ENCODE measurements at regions not wholly inside any gene's neighbourhood (a gene's known extent, or its start where the extent isn't known, plus 50 kb on each side); places are given as distances from the start of the nearest gene placed in this dataset.
"Not testable (repeated sequence)": the region's sequence is repeated elsewhere in the genome, so short reads cannot be mapped to it uniquely, and the experiment has no call there.

- not testable (repeated sequence) for DNase-seq (ENCODE audit: low read depth)
Observed at GRCh38 chr13:21261487-21262216, 85.2 kb downstream of the MRPL57 start.

DNA sequence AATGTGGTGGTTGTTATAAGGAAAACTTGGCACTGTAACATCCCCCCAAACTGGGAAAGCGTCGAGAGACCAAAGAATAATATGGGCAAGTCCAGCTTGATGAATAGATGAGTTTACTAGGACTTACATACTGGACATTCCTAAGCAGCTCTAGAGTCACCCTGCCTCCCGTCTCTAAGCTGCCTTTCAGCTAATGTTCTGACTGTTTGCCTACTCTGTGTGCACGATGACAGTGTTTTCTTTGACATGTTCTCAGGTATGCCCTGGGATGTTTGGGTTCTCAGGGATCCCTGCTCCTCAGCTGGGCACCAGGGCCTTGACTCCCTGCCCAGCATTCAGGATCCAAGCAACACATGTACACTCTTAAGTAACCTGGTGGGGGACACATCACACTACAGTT is 87.5 kb downstream of the MRPL57 start:
- not testable (repeated sequence) for DNase-seq (ENCODE audit: low read depth)

DNA sequence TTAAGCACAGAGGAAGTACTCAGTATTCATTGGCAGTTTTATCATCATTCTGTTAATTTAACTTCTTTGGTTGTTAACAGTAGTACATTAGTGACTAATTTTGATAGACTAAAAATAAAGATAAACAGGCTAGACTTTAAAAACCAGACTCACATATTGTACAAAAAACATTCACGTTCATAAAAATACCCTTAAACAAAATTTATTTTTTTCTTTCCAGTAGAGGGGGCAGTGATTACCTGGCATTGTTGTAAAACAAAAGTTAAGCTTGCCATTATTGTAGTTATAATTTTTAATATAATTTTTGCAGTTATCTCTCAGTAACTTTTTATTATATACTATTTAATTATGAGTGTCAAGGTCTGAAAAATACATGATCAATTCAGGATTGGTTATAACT is 92.0 kb downstream of the MRPL57 start:
- DNase-seq (ENCODE audit: low read depth) = not testable (repeated sequence)

GRCh38 chr13:21272439-21272838 is 96.0 kb downstream of the MRPL57 start:
- not testable (repeated sequence) for DNase-seq (ENCODE audit: low read depth)

DNA sequence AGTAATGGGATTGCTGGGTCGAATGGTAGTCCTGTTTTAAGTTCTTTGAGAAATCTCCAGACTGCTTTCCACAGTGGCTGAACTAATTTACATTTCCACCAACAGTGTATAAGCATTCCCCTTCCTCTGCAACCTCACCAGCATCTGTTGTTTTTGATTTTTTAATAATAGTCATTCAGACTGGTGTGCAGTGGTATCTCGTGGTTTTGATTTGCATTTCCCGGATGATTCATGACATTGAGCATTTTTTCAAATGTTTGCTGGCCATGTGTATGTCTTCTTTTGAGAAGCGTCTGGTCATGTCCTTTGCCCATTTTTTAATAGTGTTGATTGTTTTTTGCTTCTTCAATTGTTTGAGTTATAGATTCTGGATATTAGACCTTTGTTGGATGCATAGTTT is 98.0 kb downstream of the MRPL57 start:
- not testable (repeated sequence) for DNase-seq (ENCODE audit: low read depth)

DNA sequence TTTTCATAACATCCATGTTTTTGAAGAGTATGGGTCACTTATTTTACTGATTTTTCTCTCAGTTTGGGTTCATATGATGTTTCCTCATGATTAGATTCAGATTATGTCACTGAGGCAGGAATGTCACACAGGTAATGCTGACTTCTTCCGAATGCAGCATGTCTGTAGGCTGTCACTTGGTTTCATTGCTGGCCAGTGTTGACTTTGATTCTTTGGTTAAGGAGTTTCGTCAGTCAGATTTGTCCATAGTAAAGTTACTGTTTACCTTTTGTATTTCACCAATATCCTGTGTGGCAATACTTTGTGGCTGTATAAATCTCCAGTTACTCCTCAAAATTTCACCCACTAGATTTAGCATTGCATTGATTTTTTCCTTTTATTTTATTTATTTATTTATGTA is 105.6 kb downstream of the MRPL57 start:
- DNase-seq (ENCODE audit: low read depth) = no peak

- DNase-seq (ENCODE audit: low read depth) = no peak
Observed at GRCh38 chr13:21287331-21287907, 111.0 kb downstream of the MRPL57 start.

DNA sequence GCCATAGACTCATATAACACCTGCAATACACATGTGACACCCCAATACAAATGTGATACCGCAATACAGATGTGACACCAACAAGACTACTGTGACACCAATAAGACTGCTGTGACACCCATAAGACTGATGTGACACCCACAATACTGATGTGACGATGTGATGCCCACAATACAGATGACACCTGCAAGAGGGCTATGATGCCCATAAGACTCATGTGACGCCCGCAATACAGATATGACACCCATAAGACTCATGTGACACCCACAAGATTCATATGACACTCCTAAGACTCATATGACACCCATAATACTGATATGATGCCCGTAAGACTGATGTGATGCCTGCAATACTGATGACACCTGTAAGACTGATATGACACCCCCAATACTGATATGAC is 113.0 kb downstream of the MRPL57 start:
- DNase-seq (ENCODE audit: low read depth) = no peak

- DNase-seq (ENCODE audit: low read depth) = not testable (repeated sequence)
Observed at GRCh38 chr13:21290442-21291002, 114.1 kb downstream of the MRPL57 start.

- no peak for DNase-seq (ENCODE audit: low read depth)
Observed at GRCh38 chr13:21291840-21292239, 115.4 kb downstream of the MRPL57 start.

GRCh38 chr13:21296991-21297390 is 120.5 kb downstream of the MRPL57 start:
- DNase-seq (ENCODE audit: low read depth) = not testable (repeated sequence)

DNA sequence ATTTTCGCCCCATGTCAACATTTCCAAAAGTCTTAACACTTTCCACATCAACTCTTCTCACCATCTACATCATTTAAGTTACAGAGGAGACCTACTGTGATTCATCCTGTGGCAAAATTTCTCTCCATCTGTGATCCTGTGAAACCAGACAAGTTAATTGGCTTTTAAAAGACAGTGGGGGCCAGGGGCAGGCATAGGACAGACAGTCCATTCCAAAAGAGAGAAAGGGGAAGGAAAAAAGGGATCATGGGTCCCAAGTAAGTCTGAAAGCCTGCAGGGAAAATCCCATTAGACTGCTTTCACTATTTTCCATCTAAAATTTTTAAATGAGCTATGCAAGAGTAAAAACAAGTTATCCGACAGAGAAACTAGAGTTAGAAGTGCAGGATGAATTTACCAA is 121.0 kb downstream of the MRPL57 start:
- no peak for DNase-seq (ENCODE audit: low read depth)

DNA sequence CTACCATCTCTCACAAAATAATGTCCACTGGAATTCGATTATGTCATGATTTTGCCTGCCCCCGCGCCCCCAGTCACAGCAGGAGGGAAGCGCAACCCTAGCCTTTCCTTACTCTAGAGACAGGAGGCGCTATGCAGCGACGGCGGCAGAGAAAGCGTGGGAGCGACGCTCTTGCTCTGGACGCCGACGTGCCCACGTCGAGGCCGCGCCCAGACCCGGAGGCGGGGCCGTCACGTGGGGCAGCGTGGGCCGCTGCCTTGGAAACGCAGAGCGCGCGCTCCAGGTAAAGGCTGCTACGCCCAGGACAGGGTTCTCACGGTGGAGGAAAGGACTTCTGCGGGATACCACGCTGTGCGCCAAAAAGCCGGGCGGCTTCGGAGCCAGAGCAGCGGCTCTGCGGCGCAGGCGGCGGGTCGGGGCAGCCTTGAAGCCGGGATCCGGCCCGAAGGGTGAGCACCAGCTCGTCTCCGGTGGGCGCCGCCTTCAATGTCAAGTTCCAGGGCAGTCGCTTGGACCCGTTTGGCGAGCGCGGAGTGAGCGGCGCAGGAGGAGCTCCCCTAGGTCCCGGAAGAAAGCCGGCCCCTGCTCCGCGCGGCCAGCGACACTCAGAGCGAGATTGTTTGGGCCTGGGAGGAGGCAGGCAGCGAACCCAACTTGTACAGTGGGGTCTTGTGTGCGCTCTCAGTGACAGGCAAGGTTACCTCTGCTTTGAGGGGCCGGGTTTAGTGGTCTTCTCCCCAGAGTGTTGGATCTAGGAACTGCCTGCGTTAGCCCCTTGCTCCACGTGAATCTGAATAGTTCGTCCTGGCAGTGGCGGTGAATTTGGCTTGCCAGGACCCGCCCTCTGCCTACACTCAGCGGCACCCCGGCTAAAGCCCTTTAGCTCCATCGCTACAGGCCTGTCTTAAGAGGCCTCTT is 121.7 kb downstream of the MRPL57 start:
- peak; percentile 56 for DNase-seq (ENCODE audit: low read depth)

DNA sequence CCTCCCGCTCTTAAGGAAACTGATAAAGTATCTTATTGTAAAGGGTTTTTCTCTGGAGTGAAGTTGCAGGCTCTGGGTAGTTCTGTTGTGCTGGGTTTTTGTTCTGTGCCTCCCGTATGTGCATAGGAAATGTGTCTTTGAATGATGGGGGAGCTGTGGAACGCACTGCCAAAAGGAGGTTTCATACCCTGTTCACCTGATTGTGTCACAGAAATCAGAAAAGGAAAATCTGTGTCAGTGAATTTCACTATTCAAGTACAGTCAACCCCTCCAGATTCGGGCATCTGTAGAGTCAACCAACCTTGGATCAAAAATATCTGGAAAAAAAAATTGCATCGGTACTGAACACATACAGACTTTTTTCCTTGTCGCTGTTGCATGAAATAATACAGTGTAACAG is 127.8 kb downstream of the MRPL57 start:
- DNase-seq (ENCODE audit: low read depth) = no peak

DNA sequence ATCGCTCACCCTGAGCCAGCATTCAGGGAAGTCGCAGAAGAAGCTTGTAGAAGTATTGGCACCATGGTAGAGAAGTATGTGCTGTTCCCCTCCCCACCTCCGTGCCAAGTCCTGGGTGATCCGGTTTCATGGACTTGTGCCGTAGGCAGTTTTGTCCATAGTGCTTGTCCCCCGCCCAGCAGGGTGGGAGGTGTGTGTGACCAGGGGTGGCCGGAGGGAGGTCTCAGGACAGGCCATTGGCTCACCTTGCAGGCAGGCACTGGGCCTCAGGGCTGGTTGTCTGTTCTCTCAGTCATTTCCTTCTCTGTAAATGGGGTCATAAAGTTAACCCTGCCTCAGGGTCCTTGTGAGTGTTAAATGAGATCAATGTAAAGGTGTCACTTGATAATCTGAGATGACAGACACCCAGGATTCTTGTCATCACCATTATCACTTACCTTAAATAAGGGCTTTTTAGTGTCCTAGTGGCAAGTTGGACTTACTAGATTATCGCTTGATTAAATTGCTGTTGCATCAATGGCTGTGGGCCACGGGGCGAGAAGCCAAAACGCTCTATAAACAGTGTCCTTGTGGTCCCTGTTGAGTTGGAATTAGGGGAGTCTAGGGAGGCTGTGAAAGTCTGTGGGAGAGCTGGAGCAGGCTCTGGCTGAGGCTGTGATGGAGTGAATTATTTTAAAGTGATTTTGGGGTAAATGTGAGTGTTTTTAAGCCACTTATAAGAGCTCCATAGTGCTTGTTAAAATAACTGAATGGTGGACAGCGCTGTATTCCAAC is 130.0 kb downstream of the MRPL57 start:
- DNase-seq (ENCODE audit: low read depth) = not testable (repeated sequence)

DNA sequence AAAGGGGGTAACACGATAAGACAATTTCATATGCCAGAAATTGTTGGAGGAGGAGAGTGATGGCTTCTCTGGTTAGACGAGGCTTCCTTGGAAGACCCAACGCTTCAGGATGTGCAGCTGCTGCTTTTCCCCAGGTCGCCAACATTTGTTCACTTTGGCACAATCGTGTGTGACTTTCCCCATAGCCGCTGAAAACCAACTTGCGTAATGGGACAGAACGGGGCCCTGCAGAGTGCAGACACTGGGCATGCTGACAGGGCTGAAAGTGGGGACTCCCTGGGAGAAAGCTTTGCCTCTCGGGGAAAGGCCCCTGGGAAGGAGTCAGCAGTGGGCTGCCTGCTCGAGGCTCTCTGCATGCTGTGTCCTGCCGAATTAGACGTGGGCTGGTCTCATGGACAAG is 130.7 kb downstream of the MRPL57 start:
- not testable (repeated sequence) for DNase-seq (ENCODE audit: low read depth)

DNA sequence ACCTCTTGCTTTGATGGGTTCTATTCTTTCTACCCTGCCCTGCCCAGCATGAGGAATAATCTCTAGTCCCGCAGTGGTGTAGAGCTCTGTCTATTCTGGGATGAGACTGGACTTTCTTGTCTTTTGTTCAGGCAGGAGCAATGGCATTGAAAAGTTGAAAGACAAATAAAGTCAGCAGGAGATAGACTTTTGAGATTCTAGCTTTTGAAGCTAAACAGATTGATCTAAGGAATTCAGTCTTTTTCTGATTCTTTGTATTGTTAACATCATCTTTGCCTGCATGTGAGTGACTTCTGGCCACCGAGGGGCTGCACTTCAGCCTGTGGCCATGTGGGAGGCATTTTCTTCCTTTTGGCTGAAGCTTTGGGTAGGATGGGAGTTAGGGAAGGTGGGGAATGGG is 132.4 kb downstream of the MRPL57 start:
- DNase-seq (ENCODE audit: low read depth) = no peak

DNA sequence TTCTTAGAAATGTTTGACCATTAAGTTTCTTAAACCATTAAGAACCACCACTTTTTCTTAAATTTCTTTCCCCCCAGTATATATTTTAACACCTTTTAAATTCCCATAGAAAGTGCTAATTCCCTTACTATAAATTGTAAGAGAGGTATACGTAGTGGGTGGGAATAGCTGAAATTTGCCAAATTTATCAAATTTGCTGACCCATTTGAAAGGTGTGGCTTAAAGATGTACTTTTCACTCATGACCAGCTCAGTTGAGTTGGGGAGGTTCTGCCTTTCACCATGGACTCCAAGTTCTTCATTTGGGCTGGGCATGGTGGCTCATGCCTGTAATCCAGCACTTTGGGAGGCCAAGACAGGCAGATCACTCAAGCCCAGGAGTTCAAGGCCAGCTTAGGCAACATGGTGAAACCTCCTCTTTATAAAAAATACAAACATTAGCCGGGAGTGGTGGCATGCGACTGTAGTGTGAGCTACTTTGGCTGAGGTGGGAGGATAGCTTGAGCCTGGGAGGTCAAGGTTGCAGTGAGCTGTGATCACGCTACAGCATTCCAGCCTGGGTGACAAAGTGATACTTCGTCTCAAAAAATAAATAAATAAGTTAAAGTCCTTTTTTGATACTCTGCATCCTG is 133.2 kb downstream of the MRPL57 start:
- no peak for DNase-seq (ENCODE audit: low read depth)

DNA sequence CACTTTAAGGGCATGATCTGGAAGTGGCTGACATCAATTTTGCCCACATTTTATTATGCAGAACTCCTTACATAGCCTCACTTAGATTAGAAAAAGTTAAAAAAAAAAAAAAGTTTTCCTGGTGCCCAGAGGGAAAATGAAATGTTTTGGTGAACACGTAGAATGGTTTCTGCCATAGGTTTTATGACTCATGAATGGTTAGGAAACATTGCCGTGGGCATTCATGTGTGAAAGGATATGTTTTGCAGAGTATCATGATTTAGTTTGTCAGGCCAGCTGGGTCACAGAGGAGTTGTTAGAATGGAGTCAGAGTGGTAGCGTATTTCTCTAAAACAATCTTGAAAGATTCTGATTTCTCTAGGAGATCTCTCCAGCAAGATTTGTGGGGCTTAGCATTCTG is 133.8 kb downstream of the MRPL57 start:
- no peak for DNase-seq (ENCODE audit: low read depth)

DNA sequence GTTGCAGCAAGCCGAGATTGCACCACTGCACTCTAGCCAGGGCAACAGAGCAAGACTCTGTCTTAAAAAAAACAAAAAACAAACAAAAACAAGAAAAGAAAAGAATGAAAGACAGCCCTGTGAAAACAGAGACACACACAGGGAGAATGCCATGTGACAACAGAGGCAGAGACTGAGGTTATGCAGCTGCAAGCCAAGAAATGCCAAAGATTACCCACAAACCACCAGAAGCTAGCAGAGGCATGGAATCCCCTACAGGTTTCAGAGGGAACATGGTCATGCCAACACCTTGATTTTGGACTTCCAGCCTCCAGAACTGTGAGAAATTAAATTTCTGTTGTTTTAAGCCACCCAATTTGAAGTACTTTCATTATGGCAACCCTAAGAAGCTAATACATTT is 138.5 kb downstream of the MRPL57 start:
- DNase-seq (ENCODE audit: low read depth) = not testable (repeated sequence)

DNA sequence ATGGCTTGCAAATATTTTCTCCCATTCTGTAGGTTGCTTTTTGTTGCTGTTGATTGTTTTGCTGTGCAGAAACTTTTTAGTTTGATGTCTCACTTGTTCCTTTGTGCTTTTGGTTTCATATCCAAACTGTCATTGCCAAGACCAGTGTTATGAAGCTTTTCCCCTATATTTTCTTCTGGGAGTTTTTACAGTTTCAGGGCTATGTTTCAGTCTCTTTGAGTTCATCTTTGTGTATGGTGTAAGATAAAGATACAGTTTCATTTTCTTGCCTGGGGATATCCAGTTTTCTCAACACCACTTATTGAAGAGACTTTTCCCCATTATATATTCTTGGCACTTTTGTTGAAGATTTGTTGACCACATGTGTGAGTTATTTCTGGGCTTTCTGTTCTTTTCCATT is 139.9 kb downstream of the MRPL57 start:
- no peak for DNase-seq (ENCODE audit: low read depth)
